K562 (cell line): ENCODE measurements at regions not wholly inside any gene's neighbourhood (a gene's known extent, or its start where the extent isn't known, plus 50 kb on each side); places are given as distances from the start of the nearest gene placed in this dataset.

Experiments used
- ATAC-seq: fragments of 200-7000 bp; cut with Tn5 transposase; 3 replicates; pipeline ENCODE4 v1.9.1; 2020; ENCODE audit warnings: moderate library complexity
- BruUV-seq: library from RNA; stranded (reverse); fragments of 400-500 nt; replicated peaks from 2 replicates; lab custom pipeline; 2021; lab: Mats Ljungman, UMichigan
- CTCF ChIA-PET: fragments of 300-600 bp; formaldehyde crosslinking; extraction: SDS; loops from one replicate; lab custom pipeline; 2021; ENCODE audit warnings: low intra/inter-chr PET ratio; lab: Yijun Ruan, JAX
- POLR2A ChIA-PET: fragments of 300-600, 350-650 bp; sonication (Branson Sonifier 250); formaldehyde crosslinking; extraction: SDS; loops from one replicate; lab custom pipeline; 2021; ENCODE audit warnings: antibody characterized with exemption, inconsistent platforms; lab: Yijun Ruan, JAX
- DNase-seq, 4 experiments: peaks; one replicate each; pipeline versions ENCODE4 v3.0.0 to v3.0.0-alpha.2; 2011 to 2018; ENCODE audit warnings: low spot score in 3 of 4, mixed read lengths in 3 of 4; ENCODE audit errors: extremely low read depth in 1 of 4
- FAIRE-seq: peaks from 2 replicates; lab custom pipeline; 2011; peaks lifted over from hg19 to GRCh38; lab: Jason Lieb, UNC
- H2AFZ ChIP-seq: 2 replicates; pipeline ENCODE4 v1.6.0; 2011; ENCODE audit warnings: low read depth, low read length, control low read depth, inconsistent platforms
- H3K27ac ChIP-seq: fragments of 200-600 bp; 3 replicates; pipeline ENCODE4 v1.8.0; 2011; ENCODE audit warnings: low read depth, mild to moderate bottlenecking, control low read depth, inconsistent platforms, low read length, moderate library complexity, mixed read lengths; ENCODE audit errors: extremely low read depth
- H3K27me3 ChIP-seq, 2 experiments: fragments of 300-600 bp in 1 of 2; 2 replicates in 1 of 2; 3 replicates in 1 of 2; pipeline versions ENCODE4 v1.6.0 to v1.8.0; 2011; ENCODE audit warnings: inconsistent platforms in 2 of 2, low read length in 2 of 2, mild to moderate bottlenecking in 1 of 2, mixed read lengths in 1 of 2, moderate library complexity in 1 of 2; ENCODE audit not compliant: control insufficient read depth in 2 of 2, insufficient read depth in 2 of 2
- H3K36me3 ChIP-seq: fragments of 300-600 bp; 3 replicates; pipeline ENCODE4 v1.8.0; 2011; ENCODE audit warnings: mild to moderate bottlenecking, low read length, inconsistent platforms; ENCODE audit not compliant: control insufficient read depth, insufficient read depth
- H3K4me1 ChIP-seq, 2 experiments: fragments of 200-600 bp in 1 of 2; replicated peaks in 1 of 2; 2 replicates in 1 of 2; 3 replicates in 1 of 2; pipeline versions ENCODE4 v1.5.1 to v1.8.0; 2011; ENCODE audit warnings: inconsistent platforms in 2 of 2, low read length in 2 of 2, mild to moderate bottlenecking in 1 of 2, mixed read lengths in 1 of 2, moderate library complexity in 1 of 2; ENCODE audit not compliant: control insufficient read depth in 2 of 2, insufficient read depth in 2 of 2
- H3K4me2 ChIP-seq: 2 replicates; pipeline ENCODE4 v1.6.1; 2011; ENCODE audit warnings: low read length, control low read depth, inconsistent platforms, mixed read lengths; ENCODE audit not compliant: insufficient read depth
- H3K4me3 ChIP-seq: fragments of 200-600 bp; sonication (generic), shearing (Covaris generic); 2 replicates; pipeline ENCODE4 v1.5.1; 2016; ENCODE audit warnings: control low read depth, inconsistent platforms
- H3K79me2 ChIP-seq: fragments of 200-600 bp; 3 replicates; pipeline ENCODE4 v1.8.0; 2011; ENCODE audit warnings: low read length, inconsistent platforms; ENCODE audit not compliant: control insufficient read depth, insufficient read depth
- H3K9ac ChIP-seq, 2 experiments: 2 replicates each; pipeline versions ENCODE4 v1.6.0 to v1.6.1; 2011; ENCODE audit warnings: low read depth in 2 of 2, low read length in 2 of 2, control low read depth in 1 of 2, inconsistent platforms in 1 of 2, mild to moderate bottlenecking in 1 of 2, mixed read lengths in 1 of 2; ENCODE audit not compliant: insufficient read depth in 1 of 2
- H3K9me1 ChIP-seq: one replicate; pipeline ENCODE4 v1.6.0; 2011; ENCODE audit warnings: inconsistent platforms, mild to moderate bottlenecking, low read length, moderate library complexity; ENCODE audit not compliant: control insufficient read depth, insufficient read depth
- H3K9me3 ChIP-seq: replicated peaks from 2 replicates; pipeline ENCODE4 v1.5.1; 2011; ENCODE audit warnings: low read depth, low read length, inconsistent platforms; ENCODE audit not compliant: control insufficient read depth, insufficient read depth
- H4K20me1 ChIP-seq: replicated peaks from 2 replicates; pipeline ENCODE4 v1.6.1; 2011; ENCODE audit warnings: low read length, inconsistent platforms, mixed read lengths; ENCODE audit not compliant: control insufficient read depth, insufficient read depth
- NFE2 ChIP-seq: IDR thresholded peaks from 2 replicates; pipeline ENCODE4 v1.6.1; 2014; ENCODE audit warnings: antibody characterized with exemption, low read depth
- NFXL1 ChIP-seq: fragments of 450-650 bp; formaldehyde crosslinking; IDR thresholded peaks from 2 replicates; pipeline ENCODE4 v1.4.0; 2021; ENCODE audit warnings: mild to moderate bottlenecking
- RCOR1 ChIP-seq, 2 experiments: IDR thresholded peaks; 2 replicates each; pipeline ENCODE4 v1.6.1; 2012; ENCODE audit warnings: low read depth in 2 of 2, low read length in 2 of 2, borderline replicate concordance in 1 of 2, improper control_type of control experiment in 1 of 2
- REST ChIP-seq, 2 experiments: fragments of 450-650 bp; formaldehyde crosslinking in 1 of 2; IDR thresholded peaks; 2 replicates each; pipeline versions ENCODE4 v1.4.0 to v1.6.1; 2014 to 2020; ENCODE audit warnings: mild to moderate bottlenecking in 2 of 2, borderline replicate concordance in 1 of 2, low read depth in 1 of 2
- SFPQ ChIP-seq: fragments of 200-400 bp; formaldehyde crosslinking; IDR thresholded peaks from 2 replicates; pipeline ENCODE4 v1.6.1; 2017; ENCODE audit warnings: mild to moderate bottlenecking, low read depth, low read length, moderate library complexity
- ZNF589 ChIP-seq: fragments of 200-800 bp; sonication (Bioruptor generic); IDR thresholded peaks from 2 replicates; pipeline ENCODE4 v1.6.1; 2016; ENCODE audit warnings: low read depth, missing genetic modification characterization, missing compliant biosample characterization
- ZNF740 ChIP-seq, 3 experiments: fragments of 200-800 bp in 1 of 3; sonication (Bioruptor generic) in 1 of 3; sonication (generic) in 1 of 3; formaldehyde crosslinking in 1 of 3; IDR thresholded peaks; 2 replicates each; pipeline versions ENCODE4 v1.6.1 to v1.8.0; 2016 to 2022; ENCODE audit warnings: mild to moderate bottlenecking in 2 of 3, missing compliant biosample characterization in 2 of 3, missing genetic modification characterization in 2 of 3, missing genetic modification reagents in 1 of 3
- WGBS: fragments of 100-300 bp; shearing (Covaris generic); methylation state at CpG from one replicate; pipeline ENCODE4 v1.1.6; 2016; ENCODE audit warnings: low coverage, mixed read lengths; ENCODE audit not compliant: insufficient coverage; ENCODE audit errors: missing lambda C conversion rate; 5-methylcytosine and 5-hydroxymethylcytosine counted together
- in situ Hi-C: fragments of 300-500 bp; cut with MboI; formaldehyde crosslinking; loops from 4 replicates; pipeline ENCODE4 v1.15.0; 2018; ENCODE audit warnings: inconsistent platforms, mixed read lengths
- intact Hi-C: fragments of 100-400 bp; cut with micrococcal nuclease; formaldehyde crosslinking; loops from 2 replicates; pipeline ENCODE4 v1.14.2; 2022

- TF ChIP-seq RCOR1 (IDR thresholded peaks at IDR 0.05; ENCODE audit: borderline replicate concordance in 1 of 2, low read depth in 2 of 2, low read length in 2 of 2) (no peak), SFPQ (no peak)
Observed at GRCh38 chr10:8283166-8283905, 228.8 kb downstream of the GATA3 start (continued).

GRCh38 chr10:8283986-8284385, 229.5 kb downstream of the GATA3 start:
- in situ Hi-C loops (no loop called here), intact Hi-C loops (no loop called here)
- no peak overlapping the region for H3K4me2 ChIP-seq
- no TSS peak for BruUV-seq
- no peaks in the 10 kb centered on the region for H3K9me1 ChIP-seq
- no peak overlapping the region for H3K9ac ChIP-seq
- H3K79me2 ChIP-seq = no peaks in the 10 kb centered on the region
- H3K36me3 ChIP-seq = no peaks in the 10 kb centered on the region
- peaks cover 0 to 10% of the 10 kb centered on the region in 2 experiments; a peak in 4 of 5 replicates for H3K27me3 ChIP-seq
- no peak overlapping the region for H3K4me3 ChIP-seq
- FAIRE-seq = no peak
- ChIA-PET CTCF (no interaction called here), POLR2A (interaction anchor here (0.5 kb wide), 1 partner anchor 18 kb away, joined by 3 read pairs; no protein-coding TSS in a partner anchor)
- H2AFZ ChIP-seq = no peak overlapping the region
- no peaks in the 10 kb centered on the region for H3K4me1 ChIP-seq
- H3K27ac ChIP-seq = no peak overlapping the region
- no peak for DNase-seq
- ATAC-seq = no peak
- H3K9me3 ChIP-seq = no peaks in the 10 kb centered on the region
- no peaks in the 10 kb centered on the region for H4K20me1 ChIP-seq
- 1% methylated on average over 11 of the region's 11 CpGs for WGBS
- TF ChIP-seq ZNF589 = no peak
- TF ChIP-seq REST (IDR thresholded peaks at IDR 0.05; ENCODE audit: borderline replicate concordance) = no peak
- no peak for TF ChIP-seq REST (CRISPR knock-in tag; IDR thresholded peaks at IDR 0.05; ENCODE audit: low read depth)
- no peak for TF ChIP-seq NFXL1 (CRISPR knock-in tag)
- no peak for TF ChIP-seq NFE2
- no peak for TF ChIP-seq ZNF740 (CRISPR knock-in tag; IDR thresholded peaks at IDR 0.05)
- no peak for TF ChIP-seq ZNF740 (tag; IDR thresholded peaks at IDR 0.05)
